ENCODE measurements at regions not wholly inside any gene's neighbourhood (a gene's known extent, or its start where the extent isn't known, plus 50 kb on each side); places are given as distances from the start of the nearest gene placed in this dataset.

- TF ChIP-seq CTCF (IDR thresholded peaks at IDR 0.05): no peak
These were observed 93.7 kb upstream of the TSC22D2 start for GRCh38 chr3:150314248-150315004.

- no peak for TF ChIP-seq CTCF (IDR thresholded peaks at IDR 0.05)
These were observed 96.0 kb upstream of the TSC22D2 start for GRCh38 chr3:150312018-150312657.

- TF ChIP-seq CTCF (IDR thresholded peaks at IDR 0.05): no peak
These were observed 96.9 kb upstream of the TSC22D2 start for GRCh38 chr3:150311156-150311555.

- no peak for TF ChIP-seq CTCF (IDR thresholded peaks at IDR 0.05)
These were observed 98.5 kb upstream of the TSC22D2 start for GRCh38 chr3:150309557-150309956.

- TF ChIP-seq CTCF (IDR thresholded peaks at IDR 0.05): no peak
These were observed 98.9 kb upstream of the TSC22D2 start for GRCh38 chr3:150309257-150309542.

- no peak for TF ChIP-seq CTCF (IDR thresholded peaks at IDR 0.05)
These were observed 99.4 kb upstream of the TSC22D2 start for GRCh38 chr3:150308481-150309256.

GRCh38 chr3:150308037-150308319 lies 100.1 kb upstream of the TSC22D2 start:
- no peak for TF ChIP-seq CTCF (IDR thresholded peaks at IDR 0.05)

All from LNCAP (cell line).